WTC11 (cell line): ENCODE measurements at regions not wholly inside any gene's neighbourhood (a gene's known extent, or its start where the extent isn't known, plus 50 kb on each side); places are given as distances from the start of the nearest gene placed in this dataset.
"Not testable (repeated sequence)": the region's sequence is repeated elsewhere in the genome, so short reads cannot be mapped to it uniquely, and the experiment has no call there.

Experiments used
- ATF1 ChIP-seq: sonication (generic); formaldehyde crosslinking; IDR thresholded peaks from 2 replicates; pipeline ENCODE4 v1.8.1; 2023; ENCODE audit warnings: mild to moderate bottlenecking, moderate library complexity, missing genetic modification reagents
- CREB1 ChIP-seq: sonication (generic); formaldehyde crosslinking; IDR thresholded peaks from 2 replicates; pipeline ENCODE4 v1.8.0; 2023; ENCODE audit warnings: mild to moderate bottlenecking, missing genetic modification reagents
- FOXJ3 ChIP-seq: sonication (generic); formaldehyde crosslinking; IDR thresholded peaks from 2 replicates; pipeline ENCODE4 v1.9.0; 2021; ENCODE audit warnings: missing genetic modification reagents, mild to moderate bottlenecking, borderline replicate concordance
- FOXP1 ChIP-seq: sonication (generic); formaldehyde crosslinking; IDR thresholded peaks from 2 replicates; pipeline ENCODE4 v1.8.0; 2022; ENCODE audit warnings: missing genetic modification reagents, mild to moderate bottlenecking, moderate library complexity, borderline replicate concordance
- NR3C1 ChIP-seq: sonication (generic); formaldehyde crosslinking; conservative IDR thresholded peaks from 2 replicates; pipeline ENCODE4 v1.8.1; 2023; ENCODE audit warnings: low read depth, mild to moderate bottlenecking, missing genetic modification reagents
- SMAD3 ChIP-seq: sonication (generic); formaldehyde crosslinking; IDR thresholded peaks from 2 replicates; pipeline ENCODE4 v1.8.0; 2022; ENCODE audit warnings: missing genetic modification reagents, mild to moderate bottlenecking, borderline replicate concordance
- TEAD1 ChIP-seq: sonication (generic); formaldehyde crosslinking; IDR thresholded peaks from 2 replicates; pipeline ENCODE4 v1.8.0; 2022; ENCODE audit warnings: mild to moderate bottlenecking, missing genetic modification reagents
- ZBTB21 ChIP-seq: sonication (generic); formaldehyde crosslinking; IDR thresholded peaks from 2 replicates; pipeline ENCODE4 v1.8.1; 2023; ENCODE audit warnings: mild to moderate bottlenecking, missing genetic modification reagents, borderline replicate concordance
- ZNF263 ChIP-seq: sonication (generic); formaldehyde crosslinking; IDR thresholded peaks from 2 replicates; pipeline ENCODE4 v1.8.1; 2022; ENCODE audit warnings: low read depth, mild to moderate bottlenecking, moderate library complexity, missing genetic modification reagents
- TF ChIP-seq, protein P1 (sequence below): fragments of 200-600 bp; IDR thresholded peaks from 2 replicates; pipeline ENCODE4 v1.8.0; 2022; ENCODE audit warnings: antibody characterized with exemption
- TF ChIP-seq, protein P2 (sequence below): sonication (generic); formaldehyde crosslinking; IDR thresholded peaks from 2 replicates; pipeline ENCODE4 v1.8.0; 2023; ENCODE audit warnings: missing genetic modification reagents
- TF ChIP-seq, protein P3 (sequence below): sonication (generic); formaldehyde crosslinking; IDR thresholded peaks from 2 replicates; pipeline ENCODE4 v1.8.1; 2023; ENCODE audit warnings: mild to moderate bottlenecking, missing genetic modification reagents, moderate library complexity
- TF ChIP-seq, protein P4 (sequence below): sonication (generic); formaldehyde crosslinking; IDR thresholded peaks from 2 replicates; pipeline ENCODE4 v1.8.1; 2022; ENCODE audit warnings: mild to moderate bottlenecking, missing genetic modification reagents, moderate library complexity, borderline replicate concordance

DNA sequence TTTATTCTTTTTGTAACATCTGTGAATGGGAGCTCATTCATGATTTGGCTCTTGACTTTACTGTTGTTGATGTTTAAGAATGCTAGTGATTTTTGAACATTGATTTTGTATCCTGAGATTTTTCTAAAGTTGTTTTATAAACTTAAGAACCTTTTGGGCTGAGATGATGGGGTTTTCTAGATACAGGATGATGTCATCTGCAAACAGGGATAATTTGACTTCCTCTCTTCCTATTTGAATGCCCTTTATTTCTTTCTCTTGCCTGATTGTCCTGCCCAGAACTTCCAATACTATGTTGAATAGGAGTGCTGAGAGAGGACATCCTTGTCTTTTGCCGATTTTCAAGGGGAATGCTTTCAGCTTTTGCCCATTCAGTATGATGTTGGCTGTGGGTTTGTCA lies 445.1 kb upstream of the CFAP20DC start:
- TF ChIP-seq TEAD1 (CRISPR knock-in tag); NR3C1; FOXJ3; ZBTB21 (CRISPR knock-in tag); CREB1; FOXP1 (CRISPR knock-in tag); ATF1 (CRISPR knock-in tag); SMAD3 (CRISPR knock-in tag); ZNF263: not testable (repeated sequence)
- TF ChIP-seq, protein P1, sequence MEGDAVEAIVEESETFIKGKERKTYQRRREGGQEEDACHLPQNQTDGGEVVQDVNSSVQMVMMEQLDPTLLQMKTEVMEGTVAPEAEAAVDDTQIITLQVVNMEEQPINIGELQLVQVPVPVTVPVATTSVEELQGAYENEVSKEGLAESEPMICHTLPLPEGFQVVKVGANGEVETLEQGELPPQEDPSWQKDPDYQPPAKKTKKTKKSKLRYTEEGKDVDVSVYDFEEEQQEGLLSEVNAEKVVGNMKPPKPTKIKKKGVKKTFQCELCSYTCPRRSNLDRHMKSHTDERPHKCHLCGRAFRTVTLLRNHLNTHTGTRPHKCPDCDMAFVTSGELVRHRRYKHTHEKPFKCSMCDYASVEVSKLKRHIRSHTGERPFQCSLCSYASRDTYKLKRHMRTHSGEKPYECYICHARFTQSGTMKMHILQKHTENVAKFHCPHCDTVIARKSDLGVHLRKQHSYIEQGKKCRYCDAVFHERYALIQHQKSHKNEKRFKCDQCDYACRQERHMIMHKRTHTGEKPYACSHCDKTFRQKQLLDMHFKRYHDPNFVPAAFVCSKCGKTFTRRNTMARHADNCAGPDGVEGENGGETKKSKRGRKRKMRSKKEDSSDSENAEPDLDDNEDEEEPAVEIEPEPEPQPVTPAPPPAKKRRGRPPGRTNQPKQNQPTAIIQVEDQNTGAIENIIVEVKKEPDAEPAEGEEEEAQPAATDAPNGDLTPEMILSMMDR = not testable (repeated sequence)
- TF ChIP-seq, protein P2, sequence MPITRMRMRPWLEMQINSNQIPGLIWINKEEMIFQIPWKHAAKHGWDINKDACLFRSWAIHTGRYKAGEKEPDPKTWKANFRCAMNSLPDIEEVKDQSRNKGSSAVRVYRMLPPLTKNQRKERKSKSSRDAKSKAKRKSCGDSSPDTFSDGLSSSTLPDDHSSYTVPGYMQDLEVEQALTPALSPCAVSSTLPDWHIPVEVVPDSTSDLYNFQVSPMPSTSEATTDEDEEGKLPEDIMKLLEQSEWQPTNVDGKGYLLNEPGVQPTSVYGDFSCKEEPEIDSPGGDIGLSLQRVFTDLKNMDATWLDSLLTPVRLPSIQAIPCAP (CRISPR knock-in tag) = not testable (repeated sequence)
- TF ChIP-seq, protein P3, sequence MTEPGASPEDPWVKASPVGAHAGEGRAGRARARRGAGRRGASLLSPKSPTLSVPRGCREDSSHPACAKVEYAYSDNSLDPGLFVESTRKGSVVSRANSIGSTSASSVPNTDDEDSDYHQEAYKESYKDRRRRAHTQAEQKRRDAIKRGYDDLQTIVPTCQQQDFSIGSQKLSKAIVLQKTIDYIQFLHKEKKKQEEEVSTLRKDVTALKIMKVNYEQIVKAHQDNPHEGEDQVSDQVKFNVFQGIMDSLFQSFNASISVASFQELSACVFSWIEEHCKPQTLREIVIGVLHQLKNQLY = not testable (repeated sequence)
- TF ChIP-seq, protein P4, sequence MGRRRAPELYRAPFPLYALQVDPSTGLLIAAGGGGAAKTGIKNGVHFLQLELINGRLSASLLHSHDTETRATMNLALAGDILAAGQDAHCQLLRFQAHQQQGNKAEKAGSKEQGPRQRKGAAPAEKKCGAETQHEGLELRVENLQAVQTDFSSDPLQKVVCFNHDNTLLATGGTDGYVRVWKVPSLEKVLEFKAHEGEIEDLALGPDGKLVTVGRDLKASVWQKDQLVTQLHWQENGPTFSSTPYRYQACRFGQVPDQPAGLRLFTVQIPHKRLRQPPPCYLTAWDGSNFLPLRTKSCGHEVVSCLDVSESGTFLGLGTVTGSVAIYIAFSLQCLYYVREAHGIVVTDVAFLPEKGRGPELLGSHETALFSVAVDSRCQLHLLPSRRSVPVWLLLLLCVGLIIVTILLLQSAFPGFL = not testable (repeated sequence)
